ENCODE measurements at regions not wholly inside any gene's neighbourhood (a gene's known extent, or its start where the extent isn't known, plus 50 kb on each side); places are given as distances from the start of the nearest gene placed in this dataset.
A peak's percentile ranks its signal among the peaks of the same experiment; 100 is the strongest.

- 82% methylated on average over 2 of the region's 3 CpGs; no CpG with 5 or more reads in 1 of the 2 experiments for WGBS, 2 experiments (ENCODE audit: extremely low coverage in 1 of 2, insufficient coverage in 1 of 2, insufficient read length in 1 of 2, insufficient replicate concordance in 2 of 2, low coverage in 1 of 2, low lambda C conversion rate in 2 of 2, missing lambda C conversion rate in 1 of 2)
- Histone ChIP-seq H3K27ac (ENCODE audit: low read depth, low read length) (no peak overlapping the region), H3K79me2 (ENCODE audit: control insufficient read depth in 1 of 2, insufficient read depth in 2 of 2, low read length in 2 of 2) (no peaks in the 10 kb centered on the region), H2AK5ac (ENCODE audit: low read depth, low read length) (0 out of 2 replicates have a peak overlapping the region, but pooled peaks have one; percentile 88), H3K14ac (ENCODE audit: insufficient read length) (no peak overlapping the region), H3K4me3 (ENCODE audit: extremely low read depth in 1 of 4, insufficient read depth in 2 of 4, low read depth in 3 of 4, low read length in 4 of 4) (no peak overlapping the region), H3K27me3 (replicated peaks in 1 of 4; ENCODE audit: control insufficient read depth in 3 of 4, extremely low read depth in 1 of 4, insufficient read depth in 3 of 4, low read length in 3 of 4) (no peaks in the 10 kb centered on the region), H2BK20ac (ENCODE audit: low read length) (0 out of 2 replicates have a peak overlapping the region, but pooled peaks have one; percentile 15), H2BK12ac (ENCODE audit: low read depth, low read length) (peak overlapping the region; percentile 85; the same call in 1 of the 2 replicates), H4K91ac (replicated peaks; ENCODE audit: insufficient read length, low read length) (peak overlapping the region; percentile 68), H3K4me2 (ENCODE audit: insufficient read depth in 1 of 2, low read depth in 2 of 2, low read length in 2 of 2) (no peak overlapping the region), H3K9ac (replicated peaks in 1 of 4; ENCODE audit: extremely low read depth in 1 of 4, low read depth in 3 of 4, low read length in 3 of 4) (no peak overlapping the region), H3K9me3 (ENCODE audit: insufficient read depth in 2 of 2, low read depth in 1 of 2, low read length in 1 of 2) (no peaks in the 10 kb centered on the region), H2AFZ (ENCODE audit: low read length) (no peak overlapping the region), H3K18ac (ENCODE audit: extremely low read depth, low read length) (0 out of 2 replicates have a peak overlapping the region, but pooled peaks have one; percentile 15), H3K56ac (replicated peaks; ENCODE audit: insufficient read length, low read depth, low read length) (no peak overlapping the region), H2BK15ac (ENCODE audit: low read length) (no peak overlapping the region), H3K23me2 (ENCODE audit: low read depth, low read length) (no peaks in the 10 kb centered on the region), H4K8ac (ENCODE audit: extremely low read depth, insufficient read depth, low read length) (no peak overlapping the region), H3K36me3 (ENCODE audit: control insufficient read depth in 2 of 4, insufficient read depth in 4 of 4, low read length in 3 of 4) (no peaks in the 10 kb centered on the region), H2BK5ac (ENCODE audit: low read depth, low read length) (peak overlapping the region; percentile 56; the same call in 1 of the 2 replicates), H4K20me1 (replicated peaks in 1 of 2; ENCODE audit: control insufficient read depth in 1 of 2, insufficient read depth in 2 of 2, low read length in 2 of 2) (no peaks in the 10 kb centered on the region), H4K5ac (ENCODE audit: insufficient read length, low read depth, low read length) (no peak overlapping the region), H3K4me1 (replicated peaks in 1 of 4; ENCODE audit: control insufficient read depth in 3 of 4, insufficient read depth in 4 of 4, low read length in 3 of 4) (peaks cover 0 to 8% (median 4%) of the 10 kb centered on the region in 4 experiments; a peak in 6 of 7 replicates), H3K4ac (replicated peaks; ENCODE audit: insufficient read length, low read depth, low read length) (no peak overlapping the region), H3K79me1 (ENCODE audit: low read depth, low read length) (no peaks in the 10 kb centered on the region), H2BK120ac (replicated peaks; ENCODE audit: low read depth, low read length) (no peak overlapping the region), H3K23ac (ENCODE audit: insufficient read length) (no peak overlapping the region)
- POLR2A ChIA-PET (ENCODE audit: partially characterized antibody), result no interaction called here
- CTCF ChIA-PET (ENCODE audit: partially characterized antibody), result interaction anchor here (1.2 kb wide), 1 partner anchor 188 kb away, joined by 3 read pairs; no protein-coding TSS in a partner anchor
- FAIRE-seq (no peak), DNase-seq (ENCODE audit: low read depth in 1 of 2, low spot score in 2 of 2) (no peak)
- TF ChIP-seq CBX5 (IDR thresholded peaks at IDR 0.05; ENCODE audit: low read depth, low read length) (no peak), CREB1 (IDR thresholded peaks at IDR 0.05) (no peak), SP4 (IDR thresholded peaks at IDR 0.05; ENCODE audit: low read length) (no peak), NRF1 (IDR thresholded peaks at IDR 0.05; ENCODE audit: low read depth, low read length) (no peak), ATF2 (IDR thresholded peaks at IDR 0.05; ENCODE audit: low read length) (no peak), USF2 (IDR thresholded peaks at IDR 0.05; ENCODE audit: low read length) (no peak), SP1 (IDR thresholded peaks at IDR 0.05; ENCODE audit: low read depth, low read length) (no peak), E2F6 (IDR thresholded peaks at IDR 0.05) (no peak), RXRA (IDR thresholded peaks at IDR 0.05; ENCODE audit: insufficient read depth, low read depth, low read length) (no peak)
Observed at GRCh38 chr3:124361566-124361965, 368.7 kb upstream of the UMPS start.
